ENCODE measurements at regions not wholly inside any gene's neighbourhood (a gene's known extent, or its start where the extent isn't known, plus 50 kb on each side); places are given as distances from the start of the nearest gene placed in this dataset.
"Not testable (repeated sequence)": the region's sequence is repeated elsewhere in the genome, so short reads cannot be mapped to it uniquely, and the experiment has no call there.

DNA sequence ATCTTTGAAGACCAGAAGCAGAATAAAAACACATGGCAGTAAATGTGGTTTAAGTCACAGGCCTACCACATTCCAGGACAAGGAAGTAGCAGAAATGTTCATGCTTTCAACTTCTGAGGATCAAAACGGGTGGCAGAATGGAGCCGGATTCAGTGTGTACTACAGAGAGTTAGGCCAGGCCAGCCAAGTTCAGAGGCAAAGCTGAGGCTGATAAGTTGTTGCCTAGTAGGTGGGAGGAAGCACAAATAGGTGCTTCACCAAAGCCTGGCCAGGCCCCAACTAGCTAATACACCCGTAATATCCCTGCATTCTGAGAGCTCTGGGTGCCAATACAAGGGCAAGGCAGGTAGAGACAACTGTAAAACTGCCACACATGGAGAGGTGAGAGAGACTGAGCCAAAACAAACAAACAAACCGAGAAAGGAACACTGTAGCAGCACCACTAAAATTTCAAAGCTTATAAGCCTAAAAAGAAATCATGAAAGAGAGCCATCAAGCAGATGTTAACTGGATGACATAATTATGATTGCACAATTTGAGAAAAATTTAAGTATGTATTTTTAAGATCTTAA, 156.4 kb upstream of the CBLB start:
- DNase-seq, result no peak

DNA sequence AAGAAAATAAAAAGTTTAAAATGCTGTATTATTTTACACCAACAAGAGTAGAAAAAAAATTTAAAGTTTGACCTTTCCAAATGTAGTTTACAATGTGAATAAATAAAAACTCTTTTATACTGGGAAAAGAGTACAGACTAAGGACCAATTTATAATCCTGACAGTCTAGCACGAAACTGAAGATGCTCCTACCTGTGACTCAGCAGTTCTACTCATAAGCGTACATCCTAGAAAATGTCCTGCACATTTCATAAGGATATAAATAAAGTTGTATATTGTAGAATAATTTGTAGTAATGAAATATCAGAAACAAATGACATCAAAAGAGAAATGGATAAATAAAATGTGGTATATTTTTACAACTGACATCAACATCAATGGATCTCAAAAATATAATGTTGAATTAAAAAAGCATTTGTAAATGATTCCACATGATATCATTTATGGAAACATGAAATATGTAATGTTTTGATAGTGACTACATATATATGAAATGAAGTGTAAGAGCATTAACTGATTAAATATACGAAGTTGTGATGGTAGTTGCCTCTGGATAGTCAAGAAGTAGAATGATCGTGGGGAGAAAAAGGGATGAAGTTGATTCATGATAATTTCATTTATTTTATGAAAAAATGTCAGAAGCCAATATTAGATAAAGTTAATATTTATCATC, 161.3 kb upstream of the CBLB start:
- no peak for DNase-seq

DNA sequence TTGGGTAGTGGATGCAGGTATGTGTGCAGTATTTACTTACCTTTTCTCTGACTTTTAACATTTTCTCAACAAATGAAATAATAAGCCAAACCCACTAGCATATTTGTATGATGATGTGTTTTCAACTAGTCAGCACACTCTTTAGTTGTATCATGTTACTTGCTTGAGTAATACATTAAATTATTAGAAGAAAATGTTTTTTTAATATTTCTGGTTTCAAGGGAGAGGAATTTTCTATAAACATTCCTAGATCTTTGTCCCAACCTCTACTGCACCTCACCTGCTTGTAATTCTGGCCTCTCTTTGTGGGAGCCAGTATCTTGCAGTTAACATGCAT, 161.8 kb upstream of the CBLB start:
- DNase-seq, result no peak

DNA sequence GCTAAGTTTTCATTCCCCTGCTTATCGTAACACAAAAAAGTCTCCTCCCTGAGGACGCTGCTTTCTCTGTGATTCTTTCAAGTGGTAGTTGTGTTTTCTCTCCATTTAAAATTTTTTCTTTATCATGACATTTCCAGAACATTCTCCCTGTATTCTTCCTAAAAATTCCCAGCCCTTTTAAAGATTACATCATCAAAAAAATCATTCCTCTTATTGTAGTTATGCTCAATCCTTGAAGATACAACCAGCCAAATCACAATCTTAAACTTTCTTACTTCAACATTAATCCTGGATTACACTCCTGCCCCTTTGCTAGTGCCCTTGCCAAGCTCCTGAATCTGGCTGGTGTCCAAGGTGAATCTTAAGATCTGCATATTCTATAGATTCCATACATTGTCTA, 163.7 kb upstream of the CBLB start:
- no peak for DNase-seq

DNA sequence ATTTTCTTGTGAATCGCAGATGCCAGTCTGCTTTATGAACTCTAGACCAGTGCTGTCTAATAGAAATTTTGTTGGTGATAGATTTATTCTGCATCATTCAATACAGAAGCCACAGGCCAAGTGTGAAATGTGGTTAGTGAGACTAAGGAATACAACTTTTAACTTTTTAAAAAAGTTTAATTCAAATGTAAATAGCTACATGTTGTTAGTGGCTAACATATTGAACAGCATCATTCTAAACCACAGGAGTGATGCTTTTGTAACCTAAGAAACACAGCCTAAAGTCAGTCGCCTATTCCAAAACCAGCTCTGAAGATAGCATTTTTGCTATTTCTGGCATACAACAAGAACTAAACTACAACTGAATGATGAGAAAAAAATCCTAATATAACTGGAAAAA, 164.8 kb upstream of the CBLB start:
- DNase-seq, result peak in 1 of 5 experiments; percentile 19

DNA sequence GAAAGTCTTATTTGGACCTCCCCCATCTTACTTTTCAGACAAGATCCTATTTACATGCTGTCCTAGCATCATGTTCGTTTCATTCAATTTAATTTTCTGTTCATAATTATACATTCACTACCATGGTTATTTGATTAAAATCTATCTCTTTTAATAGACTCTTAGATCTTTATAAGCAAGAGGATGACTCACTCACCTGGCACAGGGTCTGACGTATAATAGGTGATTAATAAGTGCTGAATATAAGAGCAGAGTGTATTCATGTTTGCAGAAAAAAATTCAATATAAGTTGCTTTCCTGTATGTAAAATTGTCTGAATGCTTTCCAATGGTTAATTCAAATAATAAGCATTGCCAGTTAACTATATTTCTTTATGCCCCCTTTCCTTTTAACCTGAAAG, 165.5 kb upstream of the CBLB start:
- no peak for DNase-seq

DNA sequence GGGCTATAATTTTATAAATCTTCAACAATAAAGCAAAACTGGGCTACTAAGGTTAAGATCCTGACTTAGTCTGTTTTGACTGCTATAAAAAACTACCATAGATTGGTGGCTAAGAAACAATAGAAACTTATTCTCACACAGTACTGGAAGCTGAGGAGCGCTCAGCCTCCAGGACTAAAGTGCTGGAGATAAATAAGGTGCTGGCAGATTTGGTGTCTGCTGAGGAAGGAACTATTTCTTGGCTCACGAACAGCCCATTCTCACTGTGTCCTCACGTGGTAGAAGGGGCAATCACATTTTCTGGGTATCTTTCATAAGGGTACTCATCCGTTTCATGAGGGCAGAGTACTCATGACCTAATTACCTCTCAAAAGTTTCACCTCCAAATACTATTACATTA, 166.8 kb upstream of the CBLB start:
- no peak for DNase-seq

DNA sequence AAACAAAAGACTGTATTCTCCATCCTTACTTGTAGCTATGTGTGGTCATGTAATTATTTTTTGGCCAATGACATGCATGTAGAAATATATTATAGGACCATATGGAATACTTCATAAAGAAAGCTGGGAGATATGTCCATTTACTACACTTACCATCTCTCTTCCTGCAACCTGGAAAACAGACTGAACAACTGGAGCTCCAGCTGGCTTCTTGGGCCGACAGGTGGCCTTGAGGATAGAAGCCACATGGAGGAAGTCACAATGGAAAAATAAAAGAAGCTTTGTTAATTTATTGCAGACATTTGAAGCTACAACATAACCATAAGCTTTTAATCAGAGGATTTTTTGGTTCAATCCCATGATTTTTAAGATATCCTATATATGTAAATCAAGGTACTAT, 167.9 kb upstream of the CBLB start:
- DNase-seq, result no peak

DNA sequence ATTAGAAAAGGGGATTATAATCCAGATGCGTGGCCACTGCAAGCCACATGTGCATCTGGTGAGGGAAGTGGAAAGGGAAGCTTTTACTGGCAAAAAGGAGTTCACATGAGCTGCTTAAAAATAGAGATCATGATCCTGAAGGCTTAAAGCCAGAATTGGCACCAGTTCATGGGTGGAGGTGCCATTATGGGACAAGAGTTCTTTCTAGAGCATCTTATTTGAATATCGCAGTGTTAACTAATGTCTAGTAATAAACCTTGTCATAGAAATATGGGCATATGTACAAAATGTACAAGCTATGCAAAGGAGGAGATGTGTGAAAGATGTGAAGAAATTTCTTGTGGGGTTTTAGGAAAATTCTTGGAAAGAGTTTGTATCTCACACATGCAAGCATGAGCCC, 178.4 kb upstream of the CBLB start:
- DNase-seq, result no peak

DNA sequence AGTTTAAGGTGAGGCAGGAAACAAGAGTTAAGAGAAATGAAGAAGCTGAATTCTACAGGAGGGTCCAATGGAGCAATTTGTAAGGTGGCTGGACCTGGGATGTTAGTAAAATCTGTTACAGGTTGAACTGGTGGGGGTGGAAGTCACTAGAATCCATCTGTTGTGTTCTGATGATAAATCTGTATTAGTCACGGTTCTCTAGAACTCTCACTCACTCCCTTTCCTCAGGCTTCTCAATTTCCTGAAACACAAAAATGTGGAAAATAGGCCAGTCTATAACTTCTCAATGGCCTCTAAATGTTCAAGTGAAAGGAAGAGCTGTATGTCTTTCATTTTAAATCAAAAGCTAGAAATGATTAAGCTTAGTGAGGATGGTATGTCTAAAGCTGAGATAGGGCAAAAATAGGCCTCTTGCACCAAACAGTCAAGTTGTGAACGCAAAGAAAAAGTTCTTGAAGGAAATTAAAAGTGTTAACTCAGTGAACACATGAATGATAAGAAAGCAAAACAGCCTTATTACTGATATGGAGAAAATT, 180.2 kb upstream of the CBLB start:
- DNase-seq, result no peak

DNA sequence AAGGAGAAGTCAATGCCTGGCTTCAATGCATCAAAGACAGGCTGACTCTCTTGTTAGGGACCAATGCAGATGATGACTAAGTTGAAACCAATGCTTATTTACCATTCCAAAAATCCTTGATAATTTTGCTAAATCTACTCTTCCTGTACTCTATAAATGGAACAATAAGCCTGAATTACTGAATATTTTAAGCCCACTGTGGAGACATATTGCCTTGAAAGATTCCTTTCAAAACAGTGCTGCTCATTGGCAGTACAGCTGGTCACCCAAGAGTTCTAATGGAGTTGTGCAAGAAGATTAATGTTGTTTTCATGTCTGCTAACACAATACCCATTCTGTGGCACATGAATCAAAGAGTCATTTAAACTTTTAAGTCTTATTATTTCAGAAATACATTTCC, 181.0 kb upstream of the CBLB start:
- DNase-seq, result no peak

DNA sequence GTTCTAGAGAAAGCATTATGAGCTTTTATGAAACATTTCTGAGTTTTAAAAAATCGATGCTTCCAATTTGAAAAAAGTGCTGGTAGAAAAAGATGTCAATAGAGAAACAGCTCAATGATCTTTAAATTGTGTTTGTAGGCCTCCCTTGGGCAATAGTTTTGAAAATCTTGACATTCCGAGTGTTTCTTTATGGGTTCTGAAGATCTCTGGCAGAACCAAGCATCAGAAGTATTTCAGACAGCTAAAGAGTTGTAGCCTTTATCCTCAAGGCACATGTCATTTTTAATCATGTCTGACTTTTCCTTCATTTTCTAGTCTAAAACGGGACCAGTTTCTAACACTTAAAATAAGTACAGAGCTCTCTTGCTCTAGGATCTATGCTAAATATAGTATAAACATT, 188.1 kb upstream of the CBLB start:
- DNase-seq, result no peak

DNA sequence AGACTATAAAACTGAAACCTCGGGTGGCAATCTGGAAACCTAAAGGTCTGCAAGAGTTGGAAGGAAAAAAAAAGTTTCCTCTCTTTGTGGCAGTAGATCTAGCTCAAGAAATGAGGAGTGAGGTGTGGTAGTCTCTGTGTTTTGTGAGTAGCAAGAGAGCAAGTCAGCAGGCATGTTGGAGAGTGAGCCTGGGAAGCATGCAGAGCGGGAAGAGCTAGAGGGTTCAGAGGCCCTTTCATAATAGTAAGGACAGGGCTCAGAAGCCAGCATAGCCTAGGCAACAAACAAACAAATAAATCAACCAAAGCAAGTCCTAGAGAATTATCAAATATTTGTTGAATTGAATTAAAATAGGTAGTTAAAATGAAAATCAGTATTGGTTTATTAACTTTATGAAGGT, 189.7 kb upstream of the CBLB start:
- DNase-seq, result no peak

DNA sequence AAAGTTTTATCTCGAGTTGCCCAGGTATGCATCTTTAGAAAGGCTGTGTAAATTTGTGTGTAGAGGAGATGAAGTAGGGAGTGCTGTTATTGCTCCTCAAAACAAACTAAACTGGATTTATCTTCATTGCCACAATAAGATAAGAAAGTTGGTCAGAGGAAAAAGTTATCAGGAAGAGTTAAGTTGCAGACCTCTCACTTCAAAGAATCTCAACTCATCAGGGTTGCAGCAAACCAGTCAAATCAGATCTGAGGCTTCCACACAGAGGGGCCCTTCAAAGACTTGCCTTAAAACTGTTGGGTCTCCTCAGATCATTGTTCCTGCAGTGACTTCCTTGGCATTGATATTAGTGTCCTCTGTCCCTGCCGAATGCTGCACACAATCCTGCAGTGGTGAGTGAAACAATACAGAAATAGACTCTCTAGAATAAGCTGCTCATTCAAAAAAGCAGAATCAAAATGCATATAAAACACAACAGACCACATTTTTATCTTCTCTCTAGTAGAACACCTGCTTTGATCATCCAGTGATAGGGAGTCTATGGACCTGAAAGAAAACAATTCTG, 191.2 kb upstream of the CBLB start:
- no peak for DNase-seq

DNA sequence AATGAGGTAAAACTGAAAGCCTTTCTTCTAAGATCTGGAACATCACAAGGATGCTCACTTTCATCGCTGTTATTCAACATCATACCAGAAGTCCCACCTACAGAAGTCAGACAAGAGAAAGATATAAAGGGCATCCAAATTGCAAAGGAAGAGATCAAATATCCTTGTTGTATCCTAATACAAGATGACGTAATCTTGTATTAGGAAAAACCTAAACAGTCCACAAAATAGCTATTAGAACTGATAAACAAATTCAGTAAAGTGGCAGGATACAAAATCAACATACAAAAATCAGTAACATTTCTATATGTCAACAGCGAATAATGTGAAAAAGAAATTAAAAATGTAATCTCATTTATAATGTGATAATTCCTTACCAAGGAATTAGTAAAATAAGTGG, 195.1 kb upstream of the CBLB start:
- no peak for DNase-seq

DNA sequence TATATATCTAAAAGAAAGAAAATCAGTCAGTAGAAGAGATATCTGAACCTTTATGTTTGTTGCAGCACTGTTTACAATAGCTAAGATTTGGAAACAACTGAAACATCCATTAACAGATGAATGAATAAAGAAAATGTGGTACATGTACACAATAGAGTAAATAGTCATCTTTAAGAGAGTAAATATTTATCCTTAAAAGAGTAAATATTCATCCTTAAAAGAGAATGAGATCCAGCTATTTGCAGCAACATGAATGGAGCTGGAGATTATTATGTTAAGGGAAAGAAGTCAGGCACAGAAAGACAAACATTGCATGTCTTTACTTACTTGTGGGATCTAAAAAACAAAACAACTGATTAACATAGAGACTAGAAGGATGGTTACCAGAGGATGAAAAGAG, 197.0 kb upstream of the CBLB start:
- no peak for DNase-seq

DNA sequence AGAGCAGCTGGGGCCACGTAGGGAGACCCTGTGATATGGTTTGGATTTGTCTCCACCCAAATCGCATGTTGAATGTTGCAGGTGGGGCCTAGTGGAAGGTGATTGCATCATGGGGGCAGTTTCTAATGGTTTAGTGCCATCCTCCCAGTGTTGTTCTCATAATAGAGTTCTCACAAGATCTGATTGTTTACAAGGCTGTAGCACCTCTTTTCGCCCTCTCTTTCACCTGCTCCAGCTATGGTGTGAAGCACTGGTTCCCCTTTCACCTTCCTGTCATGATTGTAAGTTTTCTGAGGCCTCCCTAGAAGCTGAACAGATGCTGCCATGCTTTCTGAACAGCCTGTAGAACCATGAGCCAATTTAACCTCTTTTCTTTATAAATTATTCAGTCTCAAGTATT, 198.9 kb upstream of the CBLB start:
- no peak for DNase-seq

DNA sequence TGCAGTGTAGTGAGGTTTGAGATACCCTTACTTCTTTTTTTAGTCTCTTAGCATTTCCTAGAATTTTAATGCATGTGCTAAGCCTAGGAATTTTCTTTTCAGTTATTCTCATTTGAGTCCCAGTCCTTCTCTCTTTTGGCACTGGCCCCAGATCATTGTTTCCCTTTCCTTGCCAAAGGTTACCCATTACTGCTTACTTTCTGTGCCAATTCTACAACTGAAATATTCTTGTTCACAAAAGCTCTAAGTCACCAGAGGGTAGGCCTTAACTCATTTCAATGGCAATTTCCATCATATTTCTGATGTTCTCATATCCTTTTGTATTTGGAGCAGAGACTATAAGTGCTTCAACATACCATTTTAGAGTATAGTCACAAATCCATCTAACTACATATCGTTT, 199.6 kb upstream of the CBLB start:
- no peak for DNase-seq

DNA sequence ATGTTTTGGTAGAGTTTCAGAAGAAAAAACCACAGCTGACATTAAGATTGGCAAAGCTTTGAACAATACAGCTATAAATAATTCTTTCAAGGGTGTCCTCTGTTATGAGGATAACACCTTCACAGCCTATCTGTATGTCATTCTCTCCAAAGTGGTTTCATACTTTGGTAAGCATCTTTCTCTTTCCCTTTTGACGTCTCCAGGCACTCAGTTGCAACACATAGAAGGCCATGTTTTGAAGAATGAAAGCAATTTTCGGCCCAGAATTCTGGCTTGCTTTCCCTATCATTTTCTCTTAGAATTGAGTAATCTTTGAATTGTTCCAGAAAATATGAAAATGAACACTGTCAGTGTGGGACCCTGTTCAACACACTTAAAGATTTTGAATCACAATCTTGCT, 200.0 kb upstream of the CBLB start:
- DNase-seq, result peak in 2 of 5 experiments; percentile 33 to 46

DNA sequence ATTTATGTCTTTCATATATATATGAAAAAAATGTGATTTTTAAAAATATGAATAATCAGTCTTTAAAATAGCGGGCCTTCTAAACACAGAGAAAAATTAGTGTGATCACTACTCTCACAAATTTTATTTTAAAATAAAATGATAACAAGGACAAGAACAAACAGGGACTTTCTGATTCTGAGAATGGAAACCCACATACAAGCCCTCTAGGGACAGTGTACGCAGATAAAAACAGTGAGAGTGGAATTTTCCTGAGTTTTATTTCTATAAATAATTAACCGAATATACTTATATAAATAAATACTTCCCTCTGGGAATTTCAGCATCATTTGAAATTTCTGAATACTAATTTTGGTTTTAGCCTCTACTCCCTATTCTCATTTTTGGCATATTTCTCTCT, 201.4 kb upstream of the CBLB start:
- no peak for DNase-seq

DNA sequence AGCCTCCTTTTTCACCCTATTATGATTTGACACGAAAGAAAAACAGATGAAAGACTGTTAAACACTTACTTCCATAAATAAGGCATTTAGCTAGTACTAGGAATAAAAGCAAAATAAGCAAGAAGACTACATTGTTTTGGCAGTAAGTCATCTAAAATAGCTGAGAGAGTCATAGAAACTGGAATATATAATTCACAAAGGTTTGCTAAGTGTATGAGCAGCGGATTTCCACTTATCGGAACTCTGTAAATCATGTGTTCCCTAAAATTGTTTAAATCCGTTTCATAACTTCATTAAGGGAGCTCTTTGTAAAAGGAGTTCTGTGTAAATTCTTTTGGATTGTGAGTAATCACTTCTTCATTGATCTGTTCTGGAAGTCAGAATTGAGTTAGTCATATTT, 202.5 kb upstream of the CBLB start:
- DNase-seq, result no peak

DNA sequence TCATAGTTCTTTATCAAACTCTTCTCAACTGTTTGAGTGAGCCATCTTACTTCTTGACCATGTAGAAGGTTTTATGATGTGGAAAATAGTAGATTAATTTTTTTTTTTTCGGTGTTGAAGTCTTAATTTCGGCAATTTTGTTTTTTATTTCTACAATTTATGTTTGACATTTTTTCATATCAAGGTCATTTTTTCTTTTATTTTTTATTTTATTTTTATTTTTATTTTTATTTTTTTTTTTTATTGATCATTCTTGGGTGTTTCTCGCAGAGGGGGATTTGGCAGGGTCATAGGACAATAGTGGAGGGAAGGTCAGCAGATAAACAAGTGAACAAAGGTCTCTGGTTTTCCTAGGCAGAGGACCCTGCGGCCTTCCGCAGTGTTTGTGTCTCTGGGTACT, 203.8 kb upstream of the CBLB start:
- not testable (repeated sequence) for DNase-seq

DNA sequence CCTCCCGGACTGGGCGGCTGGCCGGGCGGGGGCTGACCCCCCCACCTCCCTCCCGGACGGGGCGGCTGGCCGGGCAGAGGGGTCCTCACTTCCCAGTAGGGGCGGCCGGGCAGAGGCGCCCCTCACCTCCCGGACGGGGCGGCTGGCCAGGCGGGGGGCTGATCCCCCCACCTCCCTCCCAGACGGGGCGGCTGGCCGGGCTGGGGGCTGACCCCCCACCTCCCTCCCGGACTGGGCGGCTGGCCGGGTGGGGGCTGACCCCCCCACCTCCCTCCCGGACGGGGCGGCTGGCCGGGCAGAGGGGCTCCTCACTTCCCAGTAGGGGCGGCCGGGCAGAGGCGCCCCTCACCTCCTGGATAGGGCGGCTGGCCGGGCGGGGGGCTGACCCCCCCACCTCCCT, 205.0 kb upstream of the CBLB start:
- DNase-seq, result not testable (repeated sequence)

DNA sequence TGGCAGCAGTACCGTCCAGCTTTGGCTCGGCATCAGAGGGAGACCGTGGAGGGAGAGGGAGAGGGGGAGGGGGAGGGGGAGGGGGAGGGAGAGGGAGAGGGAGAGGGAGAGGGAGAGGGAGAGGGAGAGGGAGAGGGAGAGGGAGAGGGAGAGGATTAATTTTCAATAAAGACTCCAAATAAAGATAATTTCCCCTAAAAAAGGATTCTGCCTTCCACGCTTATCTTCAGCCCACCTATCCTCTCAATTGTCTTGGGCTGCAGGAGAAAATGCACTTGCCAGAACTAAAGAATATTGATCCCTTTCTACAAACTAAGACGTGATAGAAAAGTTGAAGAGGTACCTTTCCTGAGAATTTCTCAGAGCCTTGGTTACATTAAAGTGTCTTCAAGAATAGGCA, 206.9 kb upstream of the CBLB start:
- not testable (repeated sequence) for DNase-seq

DNA sequence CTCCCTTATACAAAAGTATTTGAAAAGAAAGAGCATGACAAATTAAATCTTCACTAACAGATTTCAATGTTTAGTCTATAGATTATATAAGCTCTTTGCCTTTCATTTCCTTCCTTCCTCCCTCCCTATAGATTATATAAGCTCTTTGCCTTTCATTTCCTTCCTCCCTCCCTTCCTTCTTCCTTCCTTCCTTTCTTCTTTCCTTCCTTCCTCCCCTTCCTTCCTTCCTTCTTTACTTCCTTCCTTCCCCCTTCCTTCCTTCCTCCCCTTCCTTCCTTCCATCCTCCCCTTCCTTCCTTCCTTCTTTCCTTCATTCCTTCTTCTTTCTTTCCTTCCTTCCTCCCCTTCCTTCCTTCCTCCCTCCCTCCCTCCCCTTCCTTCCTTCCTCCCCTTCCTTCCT, 209.8 kb upstream of the CBLB start:
- DNase-seq, result no peak

Data from T-helper 2 cell (primary cell).